ENCODE measurements at regions not wholly inside any gene's neighbourhood (a gene's known extent, or its start where the extent isn't known, plus 50 kb on each side); places are given as distances from the start of the nearest gene placed in this dataset.

DNA sequence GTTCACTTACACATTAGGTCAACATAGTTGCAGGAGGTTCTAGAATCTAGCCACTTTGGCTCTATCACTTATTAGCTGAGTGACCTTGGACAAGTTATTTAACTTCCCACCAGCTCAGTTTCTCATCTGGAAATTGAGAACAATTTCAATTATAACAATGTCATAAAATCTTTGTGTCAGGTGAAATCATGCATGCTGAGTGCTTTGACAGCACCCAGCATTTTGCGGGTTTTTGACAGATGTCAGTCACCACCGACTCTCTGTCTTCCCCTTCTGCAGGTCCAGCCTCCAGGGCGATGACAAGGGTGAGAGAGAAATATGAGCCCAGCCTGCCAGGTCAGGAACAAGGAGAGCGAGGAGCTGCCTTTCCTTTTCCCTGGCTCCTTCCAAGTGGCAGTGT is 107.1 kb upstream of the TAS2R1 start:
- FAIRE-seq: no peak
- no peak overlapping the region for H3K18ac ChIP-seq (ENCODE audit: extremely low read depth, low read length)

More for the DNA sequence above, 107.1 kb upstream of the TAS2R1 start:
- no peak overlapping the region for H3K4me2 ChIP-seq (ENCODE audit: insufficient read depth in 1 of 2, low read depth in 2 of 2, low read length in 2 of 2)
- no peak overlapping the region for H2BK15ac ChIP-seq (ENCODE audit: low read length)
- DNase-seq (ENCODE audit: low read depth in 1 of 2, low spot score in 2 of 2): no peak
- no peak overlapping the region for H3K14ac ChIP-seq (ENCODE audit: insufficient read length)
- ChIA-PET CTCF (ENCODE audit: partially characterized antibody) (interaction anchor here (1.1 to 1.8 kb wide), 4 partner anchors 14 to 557 kb away, joined by 3 to 4 read pairs (median 4); no protein-coding TSS in a partner anchor), POLR2A (ENCODE audit: partially characterized antibody) (no interaction called here)
- H3K27me3 ChIP-seq (replicated peaks in 1 of 4; ENCODE audit: control insufficient read depth in 3 of 4, extremely low read depth in 1 of 4, insufficient read depth in 3 of 4, low read length in 3 of 4): no peaks in the 10 kb centered on the region
- no peaks in the 10 kb centered on the region for H3K23me2 ChIP-seq (ENCODE audit: low read depth, low read length)
- no peak overlapping the region for H3K4ac ChIP-seq (replicated peaks; ENCODE audit: insufficient read length, low read depth, low read length)
- no peak overlapping the region for H4K91ac ChIP-seq (replicated peaks; ENCODE audit: insufficient read length, low read length)
- no peaks in the 10 kb centered on the region for H3K36me3 ChIP-seq (ENCODE audit: control insufficient read depth in 2 of 4, insufficient read depth in 4 of 4, low read length in 3 of 4)
- WGBS, 2 experiments (ENCODE audit: extremely low coverage in 1 of 2, insufficient coverage in 1 of 2, insufficient read length in 1 of 2, insufficient replicate concordance in 2 of 2, low coverage in 1 of 2, low lambda C conversion rate in 2 of 2, missing lambda C conversion rate in 1 of 2): 90% methylated on average over 3 of the region's 4 CpGs; no CpG with 5 or more reads in 1 of the 2 experiments
- H3K4me1 ChIP-seq (replicated peaks in 1 of 4; ENCODE audit: control insufficient read depth in 3 of 4, insufficient read depth in 4 of 4, low read length in 3 of 4): peaks cover 0 to 3% (median 0%) of the 10 kb centered on the region in 4 experiments; a peak in 1 of 7 replicates
- TF ChIP-seq TCF12 (IDR thresholded peaks at IDR 0.05; ENCODE audit: low read depth, low read length) (no peak), EP300 (IDR thresholded peaks at IDR 0.05; ENCODE audit: borderline replicate concordance in 1 of 2, low read depth in 2 of 2, low read length in 2 of 2) (no peak), RFX5 (IDR thresholded peaks at IDR 0.05; ENCODE audit: borderline replicate concordance, low read depth, low read length) (no peak), SP2 (IDR thresholded peaks at IDR 0.05; ENCODE audit: low read length) (no peak), RXRA (IDR thresholded peaks at IDR 0.05; ENCODE audit: insufficient read depth, low read depth, low read length) (no peak), JUND (IDR thresholded peaks at IDR 0.05; ENCODE audit: low read length) (no peak), TEAD4 (IDR thresholded peaks at IDR 0.05; ENCODE audit: low read depth, low read length) (no peak), SAP30 (IDR thresholded peaks at IDR 0.05; ENCODE audit: insufficient read depth, insufficient replicate concordance, low read length) (no peak), CHD1 (IDR thresholded peaks at IDR 0.05; ENCODE audit: low read depth, low read length) (no peak), CEBPB (IDR thresholded peaks at IDR 0.05; ENCODE audit: low read depth, low read length) (no peak), PHF8 (conservative IDR thresholded peaks at IDR 0.05; ENCODE audit: low read depth, low read length) (no peak), SIN3A (conservative IDR thresholded peaks at IDR 0.05 in 1 of 2, IDR thresholded peaks at IDR 0.05 in 1 of 2; ENCODE audit: low read depth in 1 of 2, low read length in 2 of 2) (no peak), TAF7 (optimal IDR thresholded peaks at IDR 0.05; ENCODE audit: borderline replicate concordance, low read depth, low read length) (no peak)
- no peaks in the 10 kb centered on the region for H3K79me1 ChIP-seq (ENCODE audit: low read depth, low read length)
- H4K5ac ChIP-seq (ENCODE audit: insufficient read length, low read depth, low read length): no peak overlapping the region
- no peak overlapping the region for H4K8ac ChIP-seq (ENCODE audit: extremely low read depth, insufficient read depth, low read length)
- no peak overlapping the region for H2AK5ac ChIP-seq (ENCODE audit: low read depth, low read length)
- no peaks in the 10 kb centered on the region for H4K20me1 ChIP-seq (replicated peaks in 1 of 2; ENCODE audit: control insufficient read depth in 1 of 2, insufficient read depth in 2 of 2, low read length in 2 of 2)
- no peak overlapping the region for H3K23ac ChIP-seq (ENCODE audit: insufficient read length)
- H3K4me3 ChIP-seq (ENCODE audit: extremely low read depth in 1 of 4, insufficient read depth in 2 of 4, low read depth in 3 of 4, low read length in 4 of 4): no peak overlapping the region
- H2AFZ ChIP-seq (ENCODE audit: low read length): no peak overlapping the region
- no peak overlapping the region for H3K27ac ChIP-seq (ENCODE audit: low read depth, low read length)
- no peak overlapping the region for H2BK120ac ChIP-seq (replicated peaks; ENCODE audit: low read depth, low read length)
- no peaks in the 10 kb centered on the region for H3K79me2 ChIP-seq (ENCODE audit: control insufficient read depth in 1 of 2, insufficient read depth in 2 of 2, low read length in 2 of 2)
- H3K56ac ChIP-seq (replicated peaks; ENCODE audit: insufficient read length, low read depth, low read length): no peak overlapping the region
- H2BK12ac ChIP-seq (ENCODE audit: low read depth, low read length): no peak overlapping the region
- no peak overlapping the region for H2BK5ac ChIP-seq (ENCODE audit: low read depth, low read length)
- H2BK20ac ChIP-seq (ENCODE audit: low read length): no peak overlapping the region
- H3K9me3 ChIP-seq (ENCODE audit: insufficient read depth in 2 of 2, low read depth in 1 of 2, low read length in 1 of 2): no peaks in the 10 kb centered on the region
- no peak overlapping the region for H3K9ac ChIP-seq (replicated peaks in 1 of 4; ENCODE audit: extremely low read depth in 1 of 4, low read depth in 3 of 4, low read length in 3 of 4)
